Activated CD4-positive, alpha-beta T cell treated with anti-CD3 and anti-CD28 coated beads, Interleukin-2, amount 50 U/mL, for 16 hours (primary cell): ENCODE measurements at regions not wholly inside any gene's neighbourhood (a gene's known extent, or its start where the extent isn't known, plus 50 kb on each side); places are given as distances from the start of the nearest gene placed in this dataset.

Experiments used
- DNase-seq: peaks from one replicate; pipeline ENCODE4 v3.0.0-alpha.2; 2020

GRCh38 chr16:86095131-86095752 is 196.3 kb downstream of the IRF8 start:
- DNase-seq, result no peak

GRCh38 chr16:86095906-86096485 is 197.0 kb downstream of the IRF8 start:
- no peak for DNase-seq

- DNase-seq, result no peak
Measured at GRCh38 chr16:86096850-86097249, 197.9 kb downstream of the IRF8 start.

- DNase-seq, result no peak
Measured at GRCh38 chr16:86099326-86099725, 200.4 kb downstream of the IRF8 start.

- DNase-seq, result no peak
Measured at GRCh38 chr16:86100205-86101136, 201.5 kb downstream of the IRF8 start.

GRCh38 chr16:86101137-86101896 is 202.4 kb downstream of the IRF8 start:
- no peak for DNase-seq

- no peak for DNase-seq
Measured at GRCh38 chr16:86101897-86102157, 202.9 kb downstream of the IRF8 start.

GRCh38 chr16:86103320-86103719 is 204.4 kb downstream of the IRF8 start:
- DNase-seq, result no peak

- DNase-seq, result no peak
Measured at GRCh38 chr16:86104537-86105048, 205.6 kb downstream of the IRF8 start.

GRCh38 chr16:86107215-86107825 is 208.4 kb downstream of the IRF8 start:
- DNase-seq, result no peak

GRCh38 chr16:86108062-86108461 is 209.1 kb downstream of the IRF8 start:
- no peak for DNase-seq

GRCh38 chr16:86110134-86110533 is 211.2 kb downstream of the IRF8 start:
- DNase-seq, result no peak

GRCh38 chr16:86110726-86111125 is 211.8 kb downstream of the IRF8 start:
- no peak for DNase-seq

- DNase-seq, result no peak
Measured at GRCh38 chr16:86112178-86112577, 213.2 kb downstream of the IRF8 start.

GRCh38 chr16:86117235-86117634 is 218.3 kb downstream of the IRF8 start:
- no peak for DNase-seq

GRCh38 chr16:86117756-86118155 is 218.8 kb downstream of the IRF8 start:
- no peak for DNase-seq

GRCh38 chr16:86118467-86119307 is 219.7 kb downstream of the IRF8 start:
- no peak for DNase-seq

GRCh38 chr16:86120201-86121192 is 221.5 kb downstream of the IRF8 start:
- DNase-seq, result no peak

- no peak for DNase-seq
Measured at GRCh38 chr16:86121374-86122010, 222.5 kb downstream of the IRF8 start.
